ENCODE measurements at regions not wholly inside any gene's neighbourhood (a gene's known extent, or its start where the extent isn't known, plus 50 kb on each side); places are given as distances from the start of the nearest gene placed in this dataset.

GRCh38 chr7:106606120-106606519 lies 54.8 kb downstream of the CCDC71L start:
- DNase-seq = no peak

- DNase-seq = no peak
Observed at GRCh38 chr7:106604971-106605370, 56.0 kb downstream of the CCDC71L start.

GRCh38 chr7:106604303-106604924 lies 56.5 kb downstream of the CCDC71L start:
- no peak for DNase-seq

- DNase-seq = no peak
Observed at GRCh38 chr7:106603346-106603745, 57.6 kb downstream of the CCDC71L start.

- DNase-seq = no peak
Observed at GRCh38 chr7:106602062-106602461, 58.9 kb downstream of the CCDC71L start.

- DNase-seq = no peak
Observed at GRCh38 chr7:106600569-106601373, 60.2 kb downstream of the CCDC71L start.

GRCh38 chr7:106599343-106599698 lies 61.6 kb downstream of the CCDC71L start:
- DNase-seq = no peak

- DNase-seq = peak in 13 of 58 donors; percentile 2 to 25 (median 4)
Observed at GRCh38 chr7:106598663-106599342, 62.2 kb downstream of the CCDC71L start.

- no peak for DNase-seq
Observed at GRCh38 chr7:106597751-106598546, 63.0 kb downstream of the CCDC71L start.

- DNase-seq = no peak
Observed at GRCh38 chr7:106597014-106597413, 63.9 kb downstream of the CCDC71L start.

- DNase-seq = no peak
Observed at GRCh38 chr7:106595922-106596321, 65.0 kb downstream of the CCDC71L start.

- DNase-seq = no peak
Observed at GRCh38 chr7:106593028-106593417, 67.9 kb downstream of the CCDC71L start.

- DNase-seq = no peak
Observed at GRCh38 chr7:106592282-106593027, 68.5 kb downstream of the CCDC71L start.

- DNase-seq = no peak
Observed at GRCh38 chr7:106591146-106591545, 69.8 kb downstream of the CCDC71L start.

- no peak for DNase-seq
Observed at GRCh38 chr7:106590209-106590816, 70.6 kb downstream of the CCDC71L start.

- DNase-seq = no peak
Observed at GRCh38 chr7:106589198-106589879, 71.6 kb downstream of the CCDC71L start.

- no peak for DNase-seq
Observed at GRCh38 chr7:106588422-106589197, 72.3 kb downstream of the CCDC71L start.

GRCh38 chr7:106584914-106585759 lies 75.8 kb downstream of the CCDC71L start:
- DNase-seq = no peak

All from anterior cingulate cortex (tissue), 58 donors.